Loucy (cell line): ENCODE measurements at regions not wholly inside any gene's neighbourhood (a gene's known extent, or its start where the extent isn't known, plus 50 kb on each side); places are given as distances from the start of the nearest gene placed in this dataset.

Experiments
- CTCF ChIP-seq: fragments of 200-600 bp; sonication (generic); conservative IDR thresholded peaks from 2 replicates; pipeline ENCODE4 v1.5.1; 2014; ENCODE audit warnings: mild to moderate bottlenecking, antibody characterized with exemption, low read length
- EZH2phosphoT487 ChIP-seq: fragments of 200-600 bp; IDR thresholded peaks from 2 replicates; pipeline ENCODE4 v1.6.1; 2018; ENCODE audit warnings: antibody characterized with exemption, mild to moderate bottlenecking, moderate library complexity, borderline replicate concordance

- no peak for TF ChIP-seq CTCF
- no peak for TF ChIP-seq EZH2phosphoT487
These were observed 323.3 kb upstream of the SLC30A5 start for GRCh38 chr5:68770551-68770950.
